ENCODE measurements at regions not wholly inside any gene's neighbourhood (a gene's known extent, or its start where the extent isn't known, plus 50 kb on each side); places are given as distances from the start of the nearest gene placed in this dataset.
A peak's percentile ranks its signal among the peaks of the same experiment; 100 is the strongest.

DNA sequence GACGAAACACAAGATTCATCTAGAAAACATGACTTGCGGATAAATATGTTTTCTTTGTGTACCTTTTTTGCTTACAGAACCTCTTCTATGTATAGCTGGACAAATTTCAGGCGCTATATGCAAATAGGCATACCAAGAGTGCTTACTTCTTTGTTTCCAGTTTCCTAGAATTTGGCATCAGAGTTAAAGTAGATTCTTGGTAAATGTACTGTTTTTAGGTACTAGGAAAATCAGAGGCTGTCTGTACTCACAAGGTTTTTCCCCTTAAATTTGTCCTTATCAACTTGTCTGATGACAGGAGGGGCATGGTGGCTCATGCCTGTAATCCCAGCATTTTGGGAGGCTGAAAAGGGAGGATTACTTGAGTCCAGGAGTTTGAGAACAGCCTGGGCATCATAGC is 124.9 kb upstream of the TMEM170B start:
- Histone ChIP-seq H3K9me3 (ENCODE audit: insufficient read depth, low read length) (no peaks in the 10 kb centered on the region), H3K9me2 (replicated peaks; ENCODE audit: insufficient read depth, low read length) (no peaks in the 10 kb centered on the region), H3K36me3 (ENCODE audit: low read length) (no peaks in the 10 kb centered on the region), H3K4me2 (ENCODE audit: low read depth, low read length, poor library complexity, severe bottlenecking) (no peak overlapping the region), H4K20me1 (ENCODE audit: low read depth, low read length) (no peaks in the 10 kb centered on the region), H3K9ac (ENCODE audit: low read length) (no peak overlapping the region), H3K79me2 (ENCODE audit: insufficient read depth, low read length) (no peaks in the 10 kb centered on the region), H3K4me3 (ENCODE audit: insufficient read depth, low read length, poor library complexity, severe bottlenecking) (no peak overlapping the region), H3K27me3 (ENCODE audit: low read length) (no peaks in the 10 kb centered on the region), H3K27ac (ENCODE audit: low read depth, low read length) (no peak overlapping the region), H3F3A (ENCODE audit: insufficient read depth) (0 out of 2 replicates have a peak, but pooled peaks cover 3% of the 10 kb centered on the region), H2AFZ (ENCODE audit: low read depth, low read length, severe bottlenecking) (peak overlapping the region; percentile 13)
- TF ChIP-seq CTCF (IDR thresholded peaks at IDR 0.05; ENCODE audit: insufficient read depth, low read length, poor library complexity, severe bottlenecking), result no peak

GRCh38 chr6:11412011-11412424 is 125.5 kb upstream of the TMEM170B start:
- Histone ChIP-seq H3F3A (ENCODE audit: insufficient read depth) (0 out of 2 replicates have a peak, but pooled peaks cover 3% of the 10 kb centered on the region), H3K79me2 (ENCODE audit: insufficient read depth, low read length) (no peaks in the 10 kb centered on the region), H2AFZ (ENCODE audit: low read depth, low read length, severe bottlenecking) (peak overlapping the region; percentile 13), H3K36me3 (ENCODE audit: low read length) (no peaks in the 10 kb centered on the region), H3K9me3 (ENCODE audit: insufficient read depth, low read length) (no peaks in the 10 kb centered on the region), H3K4me3 (ENCODE audit: insufficient read depth, low read length, poor library complexity, severe bottlenecking) (no peak overlapping the region), H3K27ac (ENCODE audit: low read depth, low read length) (no peak overlapping the region), H3K9me2 (replicated peaks; ENCODE audit: insufficient read depth, low read length) (no peaks in the 10 kb centered on the region), H3K9ac (ENCODE audit: low read length) (no peak overlapping the region), H3K27me3 (ENCODE audit: low read length) (no peaks in the 10 kb centered on the region), H4K20me1 (ENCODE audit: low read depth, low read length) (no peaks in the 10 kb centered on the region), H3K4me2 (ENCODE audit: low read depth, low read length, poor library complexity, severe bottlenecking) (no peak overlapping the region)
- TF ChIP-seq CTCF (IDR thresholded peaks at IDR 0.05; ENCODE audit: insufficient read depth, low read length, poor library complexity, severe bottlenecking) (no peak), EZH2phosphoT487 (conservative IDR thresholded peaks at IDR 0.05; ENCODE audit: low read length) (no peak)

DNA sequence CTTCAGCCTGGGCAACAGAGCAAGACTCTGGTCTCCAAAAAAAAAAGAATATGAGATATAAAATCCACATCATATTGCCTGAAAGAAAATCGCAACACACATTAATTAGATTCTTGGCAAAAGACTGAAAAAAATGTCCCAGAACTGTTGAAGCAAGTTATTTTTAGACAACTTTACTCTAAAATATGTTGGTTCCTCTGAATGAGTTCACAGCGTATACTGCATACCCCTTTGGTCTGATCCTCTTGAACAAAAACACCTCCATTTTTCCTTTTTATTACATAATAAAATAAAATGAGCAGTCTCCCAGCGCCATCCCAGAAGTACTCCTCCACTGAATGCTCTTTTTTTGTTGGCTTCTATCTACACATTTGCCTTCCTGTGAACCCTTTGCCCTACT is 126.0 kb upstream of the TMEM170B start:
- Histone ChIP-seq H3K27ac (ENCODE audit: low read depth, low read length) (no peak overlapping the region), H3K79me2 (ENCODE audit: insufficient read depth, low read length) (no peaks in the 10 kb centered on the region), H3K9me2 (replicated peaks; ENCODE audit: insufficient read depth, low read length) (no peaks in the 10 kb centered on the region), H3K36me3 (ENCODE audit: low read length) (no peaks in the 10 kb centered on the region), H3K4me2 (ENCODE audit: low read depth, low read length, poor library complexity, severe bottlenecking) (no peak overlapping the region), H3K27me3 (ENCODE audit: low read length) (no peaks in the 10 kb centered on the region), H3K4me3 (ENCODE audit: insufficient read depth, low read length, poor library complexity, severe bottlenecking) (no peak overlapping the region), H3K9me3 (ENCODE audit: insufficient read depth, low read length) (no peaks in the 10 kb centered on the region), H3F3A (ENCODE audit: insufficient read depth) (0 out of 2 replicates have a peak, but pooled peaks cover 3% of the 10 kb centered on the region), H2AFZ (ENCODE audit: low read depth, low read length, severe bottlenecking) (peak overlapping the region; percentile 13), H3K9ac (ENCODE audit: low read length) (no peak overlapping the region), H4K20me1 (ENCODE audit: low read depth, low read length) (no peaks in the 10 kb centered on the region)
- TF ChIP-seq CTCF (IDR thresholded peaks at IDR 0.05; ENCODE audit: insufficient read depth, low read length, poor library complexity, severe bottlenecking) (no peak), EZH2phosphoT487 (conservative IDR thresholded peaks at IDR 0.05; ENCODE audit: low read length) (no peak)

Data from SU-DHL-6 (cell line).